ENCODE measurements at regions not wholly inside any gene's neighbourhood (a gene's known extent, or its start where the extent isn't known, plus 50 kb on each side); places are given as distances from the start of the nearest gene placed in this dataset.

DNA sequence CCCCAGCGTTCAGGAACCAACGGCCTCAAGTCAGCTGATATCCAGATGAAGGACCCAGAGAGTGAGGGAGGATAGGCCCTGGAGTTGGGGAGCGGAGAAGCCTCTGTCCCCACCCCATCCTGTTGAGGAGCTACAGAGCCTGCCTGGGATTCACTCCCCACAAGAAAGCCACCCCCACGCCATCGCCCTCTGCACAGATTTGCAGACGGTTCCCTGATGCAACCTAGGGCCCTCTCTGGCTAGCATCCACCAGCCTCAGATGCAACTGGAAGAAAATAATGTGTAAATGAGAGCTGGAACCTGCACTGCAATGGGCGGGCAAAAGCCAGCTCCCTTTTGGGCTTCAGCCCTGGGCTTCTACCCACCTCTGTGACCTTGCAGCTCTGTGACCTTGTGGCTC is 185.6 kb downstream of the BCOR start (continued):
- TF ChIP-seq REST (IDR thresholded peaks at IDR 0.05; ENCODE audit: low read depth, low read length) = no peak

DNA sequence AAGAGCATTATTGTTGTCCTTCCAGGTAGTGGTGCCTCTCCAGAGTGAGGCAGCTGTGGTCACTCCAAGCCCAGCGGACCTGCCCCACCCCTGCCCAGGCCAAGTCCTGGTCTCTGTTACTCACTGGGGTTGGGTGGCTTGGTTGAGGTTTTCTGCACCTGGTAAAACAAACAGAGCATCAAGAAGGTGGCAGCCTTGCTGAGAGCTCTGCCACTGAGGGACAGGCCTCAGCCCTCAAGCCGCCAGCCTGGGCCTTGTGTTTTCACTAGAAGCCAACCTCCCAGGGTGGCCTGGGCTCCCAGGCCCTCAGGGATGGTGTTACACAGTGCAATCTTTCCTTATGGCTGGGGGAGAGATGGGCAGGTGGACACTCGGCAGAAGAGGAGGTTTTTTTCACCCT is 182.7 kb downstream of the BCOR start:
- H3K9ac ChIP-seq = no peak overlapping the region
- ChIA-PET POLR2A (no interaction called here), CTCF (no interaction called here)
- TF ChIP-seq TAF1 (IDR thresholded peaks at IDR 0.05; ENCODE audit: borderline replicate concordance, low read depth, low read length) (no peak), EP300 (IDR thresholded peaks at IDR 0.05; ENCODE audit: borderline replicate concordance in 1 of 2, low read depth in 1 of 2, low read length in 1 of 2) (no peak), MEF2A (IDR thresholded peaks at IDR 0.05; ENCODE audit: borderline replicate concordance, low read depth) (no peak), SMC3 (IDR thresholded peaks at IDR 0.05; ENCODE audit: low read depth, low read length) (no peak), POLR2AphosphoS5 (IDR thresholded peaks at IDR 0.05; ENCODE audit: low read depth, low read length) (no peak), MXI1 (IDR thresholded peaks at IDR 0.05; ENCODE audit: low read depth, low read length) (no peak), RCOR1 (IDR thresholded peaks at IDR 0.05; ENCODE audit: low read length) (no peak), IRF3 (IDR thresholded peaks at IDR 0.05; ENCODE audit: low read depth, low read length) (no peak), ZBTB33 (IDR thresholded peaks at IDR 0.05; ENCODE audit: borderline replicate concordance, low read depth) (no peak)
- TF ChIP-seq, protein P1, sequence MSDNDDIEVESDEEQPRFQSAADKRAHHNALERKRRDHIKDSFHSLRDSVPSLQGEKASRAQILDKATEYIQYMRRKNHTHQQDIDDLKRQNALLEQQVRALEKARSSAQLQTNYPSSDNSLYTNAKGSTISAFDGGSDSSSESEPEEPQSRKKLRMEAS (IDR thresholded peaks at IDR 0.05; ENCODE audit: low read depth) = no peak
- TF ChIP-seq, protein P2, sequence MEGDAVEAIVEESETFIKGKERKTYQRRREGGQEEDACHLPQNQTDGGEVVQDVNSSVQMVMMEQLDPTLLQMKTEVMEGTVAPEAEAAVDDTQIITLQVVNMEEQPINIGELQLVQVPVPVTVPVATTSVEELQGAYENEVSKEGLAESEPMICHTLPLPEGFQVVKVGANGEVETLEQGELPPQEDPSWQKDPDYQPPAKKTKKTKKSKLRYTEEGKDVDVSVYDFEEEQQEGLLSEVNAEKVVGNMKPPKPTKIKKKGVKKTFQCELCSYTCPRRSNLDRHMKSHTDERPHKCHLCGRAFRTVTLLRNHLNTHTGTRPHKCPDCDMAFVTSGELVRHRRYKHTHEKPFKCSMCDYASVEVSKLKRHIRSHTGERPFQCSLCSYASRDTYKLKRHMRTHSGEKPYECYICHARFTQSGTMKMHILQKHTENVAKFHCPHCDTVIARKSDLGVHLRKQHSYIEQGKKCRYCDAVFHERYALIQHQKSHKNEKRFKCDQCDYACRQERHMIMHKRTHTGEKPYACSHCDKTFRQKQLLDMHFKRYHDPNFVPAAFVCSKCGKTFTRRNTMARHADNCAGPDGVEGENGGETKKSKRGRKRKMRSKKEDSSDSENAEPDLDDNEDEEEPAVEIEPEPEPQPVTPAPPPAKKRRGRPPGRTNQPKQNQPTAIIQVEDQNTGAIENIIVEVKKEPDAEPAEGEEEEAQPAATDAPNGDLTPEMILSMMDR (IDR thresholded peaks at IDR 0.05) = no peak
- TF ChIP-seq, protein P3, sequence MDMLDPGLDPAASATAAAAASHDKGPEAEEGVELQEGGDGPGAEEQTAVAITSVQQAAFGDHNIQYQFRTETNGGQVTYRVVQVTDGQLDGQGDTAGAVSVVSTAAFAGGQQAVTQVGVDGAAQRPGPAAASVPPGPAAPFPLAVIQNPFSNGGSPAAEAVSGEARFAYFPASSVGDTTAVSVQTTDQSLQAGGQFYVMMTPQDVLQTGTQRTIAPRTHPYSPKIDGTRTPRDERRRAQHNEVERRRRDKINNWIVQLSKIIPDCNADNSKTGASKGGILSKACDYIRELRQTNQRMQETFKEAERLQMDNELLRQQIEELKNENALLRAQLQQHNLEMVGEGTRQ (IDR thresholded peaks at IDR 0.05; ENCODE audit: borderline replicate concordance, low read depth, low read length) = no peak
- no peaks in the 10 kb centered on the region for H3K36me3 ChIP-seq (replicated peaks in 1 of 2; ENCODE audit: control insufficient read depth in 1 of 2, insufficient read depth in 2 of 2, low read length in 1 of 2)
- WGBS (ENCODE audit: low lambda C conversion rate) = 58% methylated on average over 2 of the region's 3 CpGs
- H2AFZ ChIP-seq (ENCODE audit: low read depth) = no peak overlapping the region
- no peaks in the 10 kb centered on the region for H3K9me3 ChIP-seq
- DNase-seq = no peak
- no peak overlapping the region for H3K27ac ChIP-seq (ENCODE audit: low read depth in 2 of 2, low read length in 1 of 2)
- no peak overlapping the region for H3K4me3 ChIP-seq (ENCODE audit: low read depth in 2 of 2, low read length in 1 of 2)
- peaks cover 3% of the 10 kb centered on the region for H3K27me3 ChIP-seq (ENCODE audit: insufficient read depth)
- no peak overlapping the region for H3K4me2 ChIP-seq
- no peaks in the 10 kb centered on the region for H4K20me1 ChIP-seq (ENCODE audit: insufficient read depth)
- no peaks in the 10 kb centered on the region for H3K79me2 ChIP-seq (ENCODE audit: insufficient read depth)
- no peaks in the 10 kb centered on the region for H3K9me2 ChIP-seq
- no peaks in the 10 kb centered on the region; a peak in 1 of 4 replicates for H3K4me1 ChIP-seq (ENCODE audit: control insufficient read depth in 1 of 2, insufficient read depth in 2 of 2, low read depth in 1 of 2, low read length in 1 of 2)
- H3F3A ChIP-seq (replicated peaks; ENCODE audit: insufficient read depth) = no peaks in the 10 kb centered on the region
